ENCODE measurements at regions not wholly inside any gene's neighbourhood (a gene's known extent, or its start where the extent isn't known, plus 50 kb on each side); places are given as distances from the start of the nearest gene placed in this dataset.

DNA sequence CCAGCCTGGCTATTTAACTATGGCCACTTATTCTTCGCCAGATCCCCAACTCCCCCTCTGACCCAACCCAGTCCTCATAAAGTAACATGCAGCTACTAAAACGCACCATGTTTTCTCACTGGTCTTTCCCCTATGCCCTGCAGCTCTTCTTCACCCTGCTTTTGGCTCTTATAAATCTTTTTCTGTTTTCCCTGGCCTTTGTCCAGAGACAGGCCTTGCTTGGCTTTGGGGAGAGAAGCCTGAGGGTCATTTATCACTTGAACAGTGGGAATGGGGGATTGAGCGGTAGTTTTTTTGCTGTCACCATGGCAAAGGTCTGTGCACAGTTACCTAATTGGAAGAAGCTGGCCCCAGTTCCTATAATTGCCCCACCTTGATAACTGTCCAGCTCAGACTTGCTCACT is 202.9 kb upstream of the NT5C1B start:
- DNase-seq (ENCODE audit: low read depth): no peak

DNA sequence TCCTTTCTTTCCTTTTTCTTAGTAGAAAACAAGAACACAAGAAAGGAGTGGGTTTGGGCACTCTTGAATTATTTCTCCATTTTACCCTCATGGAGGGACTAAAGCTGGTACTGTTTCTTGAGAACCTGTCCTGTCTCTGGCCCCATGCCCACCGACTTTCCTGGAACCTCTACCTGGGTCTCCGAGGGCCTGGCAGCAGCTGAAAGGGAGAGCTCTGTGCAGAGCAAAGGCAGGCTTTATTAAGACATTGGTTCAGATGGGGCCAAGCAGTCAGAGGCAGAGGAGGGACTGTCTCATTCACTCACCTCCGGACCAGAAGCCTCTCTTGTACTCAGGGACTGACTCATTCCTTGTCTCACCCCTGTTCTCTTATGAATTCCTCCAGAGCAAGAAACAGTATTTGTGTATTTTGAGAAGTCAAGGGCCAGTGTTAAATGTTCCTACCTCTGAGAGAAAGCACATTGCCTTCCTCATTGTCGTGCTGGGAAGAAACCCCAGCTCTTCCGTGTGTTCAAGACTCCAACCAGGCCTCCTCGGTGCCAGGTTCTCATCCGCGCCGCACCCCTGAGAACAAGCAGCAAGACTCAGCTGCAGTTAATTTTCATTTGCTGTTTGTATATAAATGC is 201.9 kb upstream of the NT5C1B start:
- H3K4me3 ChIP-seq (ENCODE audit: low read depth, low read length): no peak overlapping the region
- peak; percentile 38 for DNase-seq (ENCODE audit: low read depth)

More for the DNA sequence above, 202.9 kb upstream of the NT5C1B start:
- no peak overlapping the region for H3K4me3 ChIP-seq (ENCODE audit: low read depth, low read length)

DNA sequence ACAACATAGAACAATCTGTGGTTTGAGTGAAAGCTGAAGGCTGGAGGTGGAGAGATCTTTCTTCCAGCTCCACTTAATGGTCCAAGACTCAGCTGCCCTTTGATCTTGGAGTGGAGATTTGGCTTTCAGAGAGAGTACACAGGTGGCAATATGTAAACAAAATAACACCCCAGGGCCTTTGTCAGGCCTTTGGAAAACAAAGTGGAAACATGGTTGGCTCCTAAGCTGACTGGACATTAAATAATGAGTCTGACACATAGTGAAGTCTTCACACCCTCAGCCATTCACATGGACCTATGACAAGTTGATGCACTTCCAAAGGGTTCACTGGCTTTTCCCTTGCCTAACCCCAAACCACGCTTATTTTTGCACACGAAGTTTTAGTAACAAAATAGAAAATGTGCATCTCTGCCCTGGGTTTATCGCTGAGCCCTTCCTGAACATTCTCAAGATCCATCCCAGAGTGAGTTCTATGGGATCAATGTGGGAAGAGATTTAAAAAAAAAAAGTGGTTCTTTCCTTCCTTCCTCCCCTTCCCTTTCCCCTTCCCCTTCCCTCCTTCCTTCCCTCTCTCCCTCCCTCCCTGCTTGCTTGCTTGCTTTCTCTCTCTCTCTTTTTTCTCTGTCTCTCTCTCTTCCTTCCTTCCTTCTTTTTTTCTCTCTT is 201.3 kb upstream of the NT5C1B start:
- no peak for DNase-seq (ENCODE audit: low read depth)
- H3K4me3 ChIP-seq (ENCODE audit: low read depth, low read length): no peak overlapping the region

DNA sequence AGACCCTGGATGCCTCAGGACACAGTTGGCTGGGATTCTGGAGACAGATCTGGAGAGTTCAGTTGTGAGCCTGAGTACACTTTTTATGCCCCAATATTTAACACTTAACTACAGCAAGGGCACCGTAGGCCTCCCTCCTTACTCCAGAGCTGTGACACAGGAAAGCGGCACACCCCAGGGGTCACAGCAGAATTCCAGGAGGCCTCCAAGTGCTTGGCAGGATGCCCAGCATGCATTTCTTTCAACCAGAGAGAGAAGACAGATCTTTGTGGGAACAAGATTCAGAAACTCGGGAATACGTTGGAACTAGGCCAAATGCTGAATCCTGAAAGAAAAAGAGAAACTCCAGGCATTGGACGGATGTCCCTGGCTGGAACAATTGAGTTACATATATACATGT is 199.2 kb upstream of the NT5C1B start:
- no peak overlapping the region for H3K4me3 ChIP-seq (ENCODE audit: low read depth, low read length)
- DNase-seq (ENCODE audit: low read depth): peak; percentile 59

DNA sequence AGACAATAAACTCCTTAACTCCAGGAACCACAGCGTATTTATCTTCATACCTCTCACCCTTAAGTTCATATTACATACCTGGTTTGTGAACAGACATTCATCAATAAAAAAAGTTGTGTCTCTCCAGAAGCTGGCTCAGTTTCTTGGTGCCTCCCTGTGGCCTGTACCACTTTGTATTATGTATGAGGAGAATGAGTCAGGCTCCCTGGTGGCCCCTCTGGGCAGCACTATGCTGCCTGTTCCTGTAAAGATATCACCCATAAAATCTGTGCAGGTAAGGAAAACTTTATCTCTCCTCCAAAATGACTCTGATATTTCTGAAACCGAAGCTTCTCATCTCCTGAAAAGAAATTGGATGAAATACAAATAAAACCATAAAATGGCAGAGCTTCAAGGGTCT is 198.4 kb upstream of the NT5C1B start:
- no peak overlapping the region for H3K4me3 ChIP-seq (ENCODE audit: low read depth, low read length)
- no peak for DNase-seq (ENCODE audit: low read depth)

DNA sequence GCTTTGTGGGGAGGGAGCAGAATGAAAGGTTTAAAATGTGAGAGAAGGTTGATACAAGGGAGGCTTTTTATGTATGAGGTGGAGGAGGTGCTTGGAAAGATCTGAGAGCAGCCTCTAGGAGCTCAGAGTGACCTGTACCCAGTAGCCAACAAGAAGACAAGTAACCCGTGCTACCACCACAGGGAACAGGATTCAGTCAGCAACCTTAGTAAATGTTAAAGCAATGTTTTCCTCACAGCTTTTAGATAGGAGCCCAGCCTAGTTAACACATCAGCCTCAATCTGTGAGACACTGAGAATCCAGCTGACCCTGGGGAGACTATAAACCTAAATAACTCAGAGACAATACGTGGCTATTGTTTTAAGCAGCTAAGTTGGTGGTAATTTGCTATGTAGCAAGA is 194.9 kb upstream of the NT5C1B start:
- no peak overlapping the region for H3K4me3 ChIP-seq (ENCODE audit: low read depth, low read length)
- DNase-seq (ENCODE audit: low read depth): no peak

DNA sequence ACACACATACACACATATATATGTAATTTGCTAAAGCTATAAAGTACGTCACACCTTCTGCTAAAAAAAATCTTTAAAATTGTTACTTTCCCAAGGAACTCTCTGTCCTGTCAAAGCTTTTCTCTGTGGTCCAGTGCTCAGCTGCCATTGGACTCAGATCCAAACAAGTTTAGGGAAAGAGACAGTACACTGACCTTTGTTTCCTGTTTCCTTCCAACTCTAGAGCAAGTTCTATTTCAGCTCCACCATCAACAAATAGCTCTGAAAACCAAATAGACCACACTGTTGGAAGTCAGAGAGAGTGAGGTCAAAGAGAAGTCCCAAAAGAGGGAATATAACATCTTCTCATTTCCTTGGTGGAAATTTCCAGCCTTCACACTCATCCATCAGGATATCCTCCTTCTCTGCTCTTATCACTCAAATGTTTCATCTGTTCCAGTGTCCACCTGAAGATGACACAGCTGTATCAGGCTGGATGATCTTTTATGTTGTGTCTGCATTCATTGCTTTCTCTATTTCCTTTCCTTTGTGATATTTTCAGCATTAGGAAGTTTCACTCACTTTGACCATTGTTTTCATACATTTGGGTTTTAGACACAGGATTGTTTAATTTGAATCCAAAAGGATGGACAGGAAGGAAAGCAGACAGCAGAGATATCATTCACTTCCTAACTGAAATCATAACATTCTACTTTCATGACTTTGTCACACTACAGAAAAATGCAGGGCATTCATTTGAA is 192.3 kb upstream of the NT5C1B start:
- DNase-seq (ENCODE audit: low read depth): no peak
- H3K4me3 ChIP-seq (ENCODE audit: low read depth, low read length): no peak overlapping the region

DNA sequence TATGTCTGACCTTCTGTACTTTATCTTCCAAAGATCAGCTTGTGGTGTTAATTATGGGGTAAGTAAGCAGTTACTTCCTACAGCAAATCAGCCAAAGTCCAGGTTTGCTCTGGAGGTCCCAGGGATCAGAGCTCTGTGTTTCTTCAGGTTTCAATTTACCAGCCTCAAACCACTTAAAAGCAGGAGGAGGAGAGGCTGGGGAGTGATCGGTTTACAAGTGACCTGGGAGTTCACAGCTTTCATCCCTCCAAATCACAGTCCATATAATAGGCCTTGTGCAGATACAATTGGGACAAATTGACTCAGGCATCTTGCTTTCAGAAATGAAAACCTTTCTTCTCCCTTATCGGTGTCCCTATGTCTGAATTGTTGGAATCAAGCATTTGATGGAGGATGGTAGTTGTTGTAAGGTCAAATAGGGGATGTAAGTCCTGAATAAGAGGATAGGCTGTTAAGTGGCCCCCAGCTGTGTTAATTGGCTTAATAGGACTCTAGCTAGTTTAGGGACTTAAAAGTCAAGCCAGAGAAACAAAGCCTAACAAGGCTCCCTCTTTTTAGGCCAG is 188.0 kb upstream of the NT5C1B start:
- H3K4me3 ChIP-seq (ENCODE audit: low read depth, low read length): no peak overlapping the region
- DNase-seq (ENCODE audit: low read depth): no peak

DNA sequence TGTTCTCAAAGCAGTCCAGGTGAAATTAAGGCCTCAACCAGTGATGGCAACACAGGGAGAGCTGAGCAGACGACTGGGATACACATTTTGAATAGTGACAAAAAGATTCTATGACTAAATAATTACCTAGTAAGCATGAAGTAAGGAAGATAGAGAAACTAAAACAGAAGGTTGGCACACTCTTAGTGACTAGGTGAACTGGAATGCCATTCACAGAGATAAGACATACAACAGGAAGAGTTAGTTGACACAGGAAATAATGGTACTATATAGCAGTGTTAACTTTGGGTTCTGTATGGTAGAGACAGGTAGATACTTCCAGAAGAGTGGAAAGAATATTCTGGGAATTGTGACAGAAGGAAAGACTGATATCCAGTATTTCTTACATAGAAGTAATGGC is 181.8 kb upstream of the NT5C1B start:
- no peak for DNase-seq (ENCODE audit: low read depth)
- H3K4me3 ChIP-seq (ENCODE audit: low read depth, low read length): no peak overlapping the region

DNA sequence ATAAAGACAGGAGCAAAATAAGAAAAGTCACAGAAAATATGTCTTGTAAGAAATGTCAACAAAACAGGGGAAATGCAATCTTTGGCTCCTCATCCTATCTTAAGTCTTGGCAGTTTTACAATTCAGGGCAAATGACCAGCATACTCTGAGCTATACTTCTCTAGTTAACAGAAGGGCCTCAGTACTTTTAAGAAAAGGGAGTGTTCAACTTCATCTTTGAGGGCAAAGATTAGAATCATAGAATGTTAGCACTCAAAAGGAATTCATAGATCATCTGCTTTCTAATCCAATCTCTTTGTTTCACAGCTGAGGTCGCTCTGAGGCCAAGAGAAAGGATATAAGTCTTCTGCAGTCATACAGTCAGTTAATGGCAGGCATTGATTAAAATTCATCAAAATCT is 174.0 kb upstream of the NT5C1B start:
- DNase-seq (ENCODE audit: low read depth): no peak
- no peak overlapping the region for H3K4me3 ChIP-seq (ENCODE audit: low read depth, low read length)

DNA sequence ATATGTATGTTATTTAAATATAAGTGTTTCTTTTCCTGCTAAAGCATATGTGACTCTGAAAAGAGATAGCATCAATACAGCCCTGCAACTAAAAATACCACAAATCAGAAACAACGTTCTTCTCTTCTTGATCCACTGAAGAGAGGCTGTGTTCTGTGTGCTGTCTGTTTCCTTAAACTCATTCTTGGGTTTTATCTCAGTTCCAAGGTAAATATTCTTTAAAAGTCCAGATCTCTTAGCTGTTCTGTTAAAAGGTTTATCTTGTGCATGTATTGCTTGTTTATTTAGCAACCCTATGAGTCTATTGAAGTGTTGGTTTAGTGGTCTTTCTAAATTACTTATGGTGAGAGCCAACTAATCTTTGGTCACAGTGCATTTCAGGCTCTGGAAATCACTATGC is 173.3 kb upstream of the NT5C1B start:
- no peak overlapping the region for H3K4me3 ChIP-seq (ENCODE audit: low read depth, low read length)
- no peak for DNase-seq (ENCODE audit: low read depth)

DNA sequence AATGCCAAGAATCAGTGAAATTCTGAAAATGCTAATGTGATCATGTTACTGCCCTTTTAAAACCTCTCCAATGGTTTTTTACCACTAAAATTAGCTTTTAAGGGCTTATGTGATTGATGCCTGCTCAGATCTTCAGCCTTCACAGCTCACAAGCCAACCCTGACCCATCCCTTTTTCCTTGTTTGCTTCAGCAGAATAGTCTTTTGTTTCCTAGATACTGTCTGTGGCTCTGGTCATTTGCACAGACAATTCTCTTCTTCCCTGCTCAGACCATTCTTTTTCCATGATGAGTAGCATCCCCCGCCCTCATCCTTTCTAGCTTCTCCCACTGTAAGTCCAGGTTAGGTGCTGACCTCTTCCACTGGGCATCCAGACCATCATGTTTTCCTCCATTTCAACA is 164.9 kb upstream of the NT5C1B start:
- no peak for DNase-seq (ENCODE audit: low read depth)
- H3K4me3 ChIP-seq (ENCODE audit: low read depth, low read length): no peak overlapping the region

DNA sequence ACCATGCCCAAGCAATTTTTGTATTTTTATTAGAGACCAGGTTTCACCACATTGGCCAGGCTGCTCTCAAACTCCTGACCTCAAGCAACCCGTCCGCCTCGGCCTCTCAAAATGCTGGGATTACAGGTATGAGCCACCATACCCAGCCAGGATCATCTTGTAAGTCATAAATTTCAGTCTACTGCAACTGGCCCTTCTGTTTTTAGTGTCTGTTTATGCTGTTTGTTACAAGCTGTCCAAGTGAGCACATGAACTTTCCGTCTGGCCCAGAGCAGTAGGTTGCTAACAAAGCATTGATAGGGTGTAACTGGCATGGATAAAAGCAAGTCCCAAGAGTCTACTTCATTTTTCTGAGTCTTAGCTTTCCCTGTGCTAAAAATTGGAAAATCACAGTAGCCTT is 164.4 kb upstream of the NT5C1B start:
- no peak for DNase-seq (ENCODE audit: low read depth)
- H3K4me3 ChIP-seq (ENCODE audit: low read depth, low read length): no peak overlapping the region

DNA sequence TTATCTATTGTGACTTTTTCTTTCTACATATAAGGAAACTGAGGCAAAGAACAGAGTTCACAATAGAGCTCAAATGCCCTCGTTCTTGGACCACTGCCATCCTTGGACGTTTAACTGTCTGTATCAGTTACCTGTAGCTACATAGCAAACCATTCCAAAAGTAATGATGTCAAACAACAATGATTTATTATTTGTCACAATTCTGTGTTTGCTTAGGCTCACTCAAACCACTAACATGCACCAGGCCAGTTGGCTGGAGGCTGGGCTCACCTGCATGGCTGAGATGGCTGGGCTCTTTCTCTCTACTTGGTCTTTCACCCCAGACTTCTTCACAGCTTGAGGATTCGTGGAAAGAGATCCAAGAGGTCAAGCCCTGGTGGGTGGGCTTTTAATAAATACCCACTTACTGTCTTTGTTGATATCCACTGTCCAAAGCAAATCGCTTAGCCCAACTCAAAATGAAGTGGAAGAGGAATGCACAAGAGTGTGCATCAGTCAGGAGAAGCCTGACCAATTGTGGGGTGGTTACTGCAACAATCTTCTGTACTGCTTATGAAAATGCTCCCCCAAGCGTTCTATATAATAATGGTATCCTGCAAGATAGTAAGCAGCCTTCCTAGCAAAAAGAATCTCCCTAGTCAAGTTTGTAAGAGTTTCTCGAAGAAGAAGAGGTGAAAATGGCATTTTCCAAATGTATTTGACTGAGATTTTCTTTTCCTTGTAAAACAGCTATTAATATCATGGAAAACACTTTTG is 163.5 kb upstream of the NT5C1B start:
- DNase-seq (ENCODE audit: low read depth): no peak
- H3K4me3 ChIP-seq (ENCODE audit: low read depth, low read length): no peak overlapping the region

DNA sequence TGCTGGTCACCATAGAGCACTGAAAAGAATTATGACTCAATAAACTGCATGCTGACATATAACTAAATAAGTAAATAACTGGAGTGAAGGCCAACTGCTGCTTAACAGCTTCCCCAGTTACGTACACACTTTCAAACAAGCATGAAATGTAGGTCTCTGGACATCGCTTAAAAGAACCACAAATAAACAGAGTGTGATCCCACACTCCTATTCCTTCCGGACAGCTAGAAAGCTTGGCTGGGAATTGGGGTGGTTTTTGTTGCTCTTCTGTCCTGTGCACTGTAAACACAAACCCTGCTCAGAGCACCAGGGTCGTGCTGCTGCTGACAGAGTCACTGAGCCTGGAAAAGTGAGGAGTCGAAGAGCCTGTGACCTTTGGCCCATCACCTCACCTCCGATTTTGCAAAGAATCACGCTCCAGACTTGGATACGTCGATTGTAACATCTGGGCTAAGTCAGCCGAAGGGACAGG is 162.7 kb upstream of the NT5C1B start:
- no peak for DNase-seq (ENCODE audit: low read depth)
- H3K4me3 ChIP-seq (ENCODE audit: low read depth, low read length): no peak overlapping the region

DNA sequence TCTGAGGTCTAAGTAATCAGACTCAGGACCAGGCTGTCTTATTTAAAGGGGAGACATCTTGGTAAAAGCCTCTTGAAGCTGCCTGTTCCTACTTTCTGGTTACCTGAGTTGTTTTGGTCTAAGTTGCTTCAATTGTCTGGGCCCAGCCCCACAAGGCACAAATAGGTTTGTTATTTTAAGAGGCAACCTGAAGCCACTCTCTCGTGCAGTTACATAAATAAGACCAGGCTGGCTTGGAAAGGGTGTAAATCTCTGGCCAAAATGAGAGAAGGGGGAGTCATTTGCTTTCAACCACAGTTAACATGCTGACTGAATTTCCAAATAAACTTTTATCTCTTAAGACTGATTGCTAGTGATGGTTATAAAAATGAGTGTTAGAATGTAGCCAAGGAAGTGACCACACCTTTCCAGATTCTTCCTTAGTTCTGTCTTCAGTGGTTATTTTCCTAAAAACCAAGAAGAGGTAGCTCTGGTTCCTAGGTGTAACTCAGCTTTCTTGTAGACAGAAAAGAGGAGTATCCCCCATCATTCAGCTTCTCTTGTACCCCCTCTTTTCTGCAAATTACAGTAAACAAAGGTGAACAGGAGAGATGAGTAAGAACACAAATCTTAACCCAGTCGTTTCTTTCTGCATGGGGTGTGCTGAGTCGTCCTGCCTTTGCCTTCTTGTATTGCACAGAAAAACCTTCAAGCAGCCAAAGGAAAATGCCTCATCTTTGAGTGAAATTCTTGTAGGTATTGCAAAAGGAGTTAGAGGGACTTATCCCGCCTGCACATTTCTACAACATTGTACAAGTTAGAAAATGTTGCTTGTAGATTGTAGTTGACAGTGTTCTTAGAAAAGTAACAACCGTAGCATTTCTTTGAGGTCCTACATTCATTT is 161.5 kb upstream of the NT5C1B start:
- DNase-seq (ENCODE audit: low read depth): peak; percentile 40
- no peak overlapping the region for H3K4me3 ChIP-seq (ENCODE audit: low read depth, low read length)

DNA sequence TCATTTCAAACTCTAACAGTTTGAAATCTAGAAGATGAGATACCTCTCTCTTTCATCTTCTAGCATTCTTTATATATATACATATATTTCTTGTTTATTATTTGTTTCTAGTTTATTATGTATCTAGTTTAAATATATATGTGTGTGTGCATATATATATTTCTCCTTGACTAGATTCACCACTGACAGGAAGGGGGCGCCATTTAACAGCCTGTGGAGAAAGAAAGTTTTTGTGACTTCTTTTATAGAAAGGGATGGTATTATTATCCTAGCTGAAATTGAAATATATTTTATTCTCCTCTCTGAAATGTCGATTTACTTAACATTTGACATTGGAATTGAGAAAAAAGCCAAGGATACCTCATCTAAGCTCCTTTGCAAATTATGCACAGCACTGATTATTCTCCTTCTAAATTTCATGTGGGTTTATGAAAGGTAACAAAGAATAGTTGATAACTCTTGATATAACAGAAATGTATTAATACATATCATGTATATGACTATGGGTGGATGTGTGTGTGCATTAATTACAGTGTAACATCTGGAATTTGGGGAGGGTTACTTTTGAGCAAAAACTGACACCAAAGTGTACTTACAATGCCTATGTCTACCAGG is 160.7 kb upstream of the NT5C1B start:
- DNase-seq (ENCODE audit: low read depth): no peak
- H3K4me3 ChIP-seq (ENCODE audit: low read depth, low read length): no peak overlapping the region

DNA sequence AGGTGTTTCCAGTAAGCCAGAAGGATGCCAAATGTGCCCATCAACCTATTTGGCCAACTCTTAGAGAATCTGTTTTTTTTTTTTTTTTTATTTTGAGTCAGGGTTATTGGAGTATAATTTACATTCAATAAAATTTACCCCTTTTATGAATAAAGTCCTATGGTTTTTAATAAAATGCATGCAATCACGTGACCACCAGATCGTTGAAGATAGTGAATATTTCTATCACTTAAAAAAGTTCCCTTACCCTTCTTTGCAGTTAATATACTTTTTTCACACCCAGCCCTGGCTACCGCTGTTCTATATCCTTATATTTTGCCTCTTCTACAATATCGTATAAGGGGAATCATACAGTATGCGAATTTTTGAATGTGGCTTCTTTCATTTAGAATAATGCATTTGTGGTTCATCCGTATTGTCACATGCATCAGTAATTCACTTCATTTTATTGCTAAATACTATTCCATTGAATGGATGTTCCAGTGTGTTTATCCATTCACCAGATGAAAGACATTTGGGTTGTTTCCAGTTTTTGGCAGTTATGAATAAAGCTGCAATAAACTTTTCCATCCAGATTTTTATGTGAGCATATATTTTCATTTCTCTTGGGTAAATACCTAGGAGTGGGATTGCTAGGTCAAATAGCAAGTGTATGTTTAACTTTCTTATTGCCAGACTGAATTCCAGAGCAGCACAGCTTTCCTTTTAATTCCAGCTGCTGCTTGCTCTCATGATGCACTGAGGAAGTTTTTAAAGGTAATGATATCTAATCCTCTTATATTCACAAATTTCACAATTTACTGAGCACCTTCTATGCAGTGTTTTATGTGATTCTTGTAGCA is 156.3 kb upstream of the NT5C1B start:
- DNase-seq (ENCODE audit: low read depth): no peak

More for the DNA sequence above, 156.3 kb upstream of the NT5C1B start:
- H3K4me3 ChIP-seq (ENCODE audit: low read depth, low read length): no peak overlapping the region

Data from skeletal muscle cell (primary cell).